ENCODE measurements at regions not wholly inside any gene's neighbourhood (a gene's known extent, or its start where the extent isn't known, plus 50 kb on each side); places are given as distances from the start of the nearest gene placed in this dataset.

GRCh38 chr17:13352747-13353415 is 248.8 kb downstream of the HS3ST3A1 start:
- intact Hi-C loops (cut with DNase I), result no loop called here
- 57 to 64% methylated on average over 10 of the region's 10 CpGs for WGBS, 2 donors

GRCh38 chr17:13351046-13351445 is 250.7 kb downstream of the HS3ST3A1 start:
- no peaks in the 10 kb centered on the region for H3K4me1 ChIP-seq (ENCODE audit: control insufficient read depth in 1 of 2, insufficient read depth in 2 of 2, low read length in 2 of 2)
- no peaks in the 10 kb centered on the region for H3K27me3 ChIP-seq (ENCODE audit: control insufficient read depth in 1 of 2, insufficient read depth in 2 of 2, low read length in 1 of 2)

More at GRCh38 chr17:13352747-13353415, 248.8 kb downstream of the HS3ST3A1 start:
- H3K27me3 ChIP-seq (ENCODE audit: control insufficient read depth in 1 of 2, insufficient read depth in 2 of 2, low read length in 1 of 2), result no peaks in the 10 kb centered on the region
- no peak for DNase-seq
- no peaks in the 10 kb centered on the region for H3K36me3 ChIP-seq (ENCODE audit: control insufficient read depth in 1 of 2, insufficient read depth in 2 of 2, low read length in 1 of 2)
- no peak for ATAC-seq (ENCODE audit: low FRiP score)
- H3K27ac ChIP-seq (ENCODE audit: low read depth in 1 of 2, low read length in 2 of 2), result no peak overlapping the region
- H3K4me1 ChIP-seq (ENCODE audit: control insufficient read depth in 1 of 2, insufficient read depth in 2 of 2, low read length in 2 of 2), result no peaks in the 10 kb centered on the region
- H3K4me3 ChIP-seq (ENCODE audit: low read length in 2 of 2), result no peak overlapping the region
- no peaks in the 10 kb centered on the region for H3K9me3 ChIP-seq (ENCODE audit: control insufficient read depth, low read length)

GRCh38 chr17:13350466-13350865 is 251.3 kb downstream of the HS3ST3A1 start:
- Histone ChIP-seq H3K9me3 (ENCODE audit: control insufficient read depth, low read length) (no peaks in the 10 kb centered on the region), H3K36me3 (ENCODE audit: control insufficient read depth in 1 of 2, insufficient read depth in 2 of 2, low read length in 1 of 2) (no peaks in the 10 kb centered on the region), H3K4me1 (ENCODE audit: control insufficient read depth in 1 of 2, insufficient read depth in 2 of 2, low read length in 2 of 2) (no peaks in the 10 kb centered on the region), H3K4me3 (ENCODE audit: low read length in 2 of 2) (no peak overlapping the region), H3K27me3 (ENCODE audit: control insufficient read depth in 1 of 2, insufficient read depth in 2 of 2, low read length in 1 of 2) (no peaks in the 10 kb centered on the region), H3K27ac (ENCODE audit: low read depth in 1 of 2, low read length in 2 of 2) (no peak overlapping the region)
- ATAC-seq (ENCODE audit: low FRiP score) (no peak), DNase-seq (no peak)
- intact Hi-C loops (cut with DNase I), result no loop called here
- WGBS, 2 donors, result 72 to 73% methylated on average over 9 of the region's 9 CpGs

More at GRCh38 chr17:13351046-13351445, 250.7 kb downstream of the HS3ST3A1 start:
- Histone ChIP-seq H3K36me3 (ENCODE audit: control insufficient read depth in 1 of 2, insufficient read depth in 2 of 2, low read length in 1 of 2) (no peaks in the 10 kb centered on the region), H3K9me3 (ENCODE audit: control insufficient read depth, low read length) (no peaks in the 10 kb centered on the region), H3K4me3 (ENCODE audit: low read length in 2 of 2) (no peak overlapping the region), H3K27ac (ENCODE audit: low read depth in 1 of 2, low read length in 2 of 2) (no peak overlapping the region)
- WGBS, 2 donors, result 63 to 65% methylated on average over 3 of the region's 3 CpGs
- ATAC-seq (ENCODE audit: low FRiP score), result no peak
- no peak for DNase-seq
- intact Hi-C loops (cut with DNase I), result no loop called here

- H3K4me3 ChIP-seq (ENCODE audit: low read length in 2 of 2), result no peak overlapping the region
- no peak overlapping the region for H3K27ac ChIP-seq (ENCODE audit: low read depth in 1 of 2, low read length in 2 of 2)
- no peaks in the 10 kb centered on the region for H3K9me3 ChIP-seq (ENCODE audit: control insufficient read depth, low read length)
- ATAC-seq (ENCODE audit: low FRiP score) (no peak), DNase-seq (no peak)
- no peaks in the 10 kb centered on the region for H3K36me3 ChIP-seq (ENCODE audit: control insufficient read depth in 1 of 2, insufficient read depth in 2 of 2, low read length in 1 of 2)
- H3K4me1 ChIP-seq (ENCODE audit: control insufficient read depth in 1 of 2, insufficient read depth in 2 of 2, low read length in 2 of 2), result no peaks in the 10 kb centered on the region
- 79 to 90% methylated on average over 10 of the region's 10 CpGs for WGBS, 2 donors
- intact Hi-C loops (cut with DNase I), result no loop called here
- no peaks in the 10 kb centered on the region for H3K27me3 ChIP-seq (ENCODE audit: control insufficient read depth in 1 of 2, insufficient read depth in 2 of 2, low read length in 1 of 2)
Measured at GRCh38 chr17:13346996-13347762, 254.6 kb downstream of the HS3ST3A1 start.

- Histone ChIP-seq H3K27me3 (ENCODE audit: control insufficient read depth in 1 of 2, insufficient read depth in 2 of 2, low read length in 1 of 2) (no peaks in the 10 kb centered on the region), H3K4me1 (ENCODE audit: control insufficient read depth in 1 of 2, insufficient read depth in 2 of 2, low read length in 2 of 2) (no peaks in the 10 kb centered on the region), H3K4me3 (ENCODE audit: low read length in 2 of 2) (no peak overlapping the region), H3K9me3 (ENCODE audit: control insufficient read depth, low read length) (no peaks in the 10 kb centered on the region), H3K27ac (ENCODE audit: low read depth in 1 of 2, low read length in 2 of 2) (no peak overlapping the region), H3K36me3 (ENCODE audit: control insufficient read depth in 1 of 2, insufficient read depth in 2 of 2, low read length in 1 of 2) (no peaks in the 10 kb centered on the region)
- WGBS, 2 donors, result 92 to 93% methylated on average over 5 of the region's 5 CpGs
- intact Hi-C loops (cut with DNase I), result no loop called here
- ATAC-seq (ENCODE audit: low FRiP score), result no peak
- DNase-seq, result no peak
Measured at GRCh38 chr17:13346592-13346991, 255.1 kb downstream of the HS3ST3A1 start.

DNA sequence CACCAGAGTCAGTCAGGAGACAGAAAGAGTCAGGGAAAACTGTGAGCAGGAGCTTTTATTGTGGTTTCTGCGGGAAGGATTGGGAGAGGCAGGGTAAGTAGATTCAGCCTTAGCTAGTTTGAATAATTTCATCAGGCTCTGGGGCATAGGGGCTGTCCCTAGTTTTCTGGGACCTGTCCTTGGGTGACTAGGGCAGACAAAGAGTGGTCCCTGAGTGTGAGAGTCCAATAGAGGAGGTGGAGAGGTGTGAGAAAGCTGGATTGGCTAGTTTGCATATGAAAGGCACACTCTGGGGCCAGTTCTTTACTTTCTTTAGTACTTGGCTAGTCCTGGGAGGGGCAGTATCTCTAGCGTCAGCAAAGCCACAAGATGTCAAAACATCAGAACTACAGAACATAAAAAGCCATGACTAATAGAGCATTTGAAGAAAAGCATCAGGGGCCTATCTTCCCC is 255.6 kb downstream of the HS3ST3A1 start:
- ATAC-seq (ENCODE audit: low FRiP score), result no peak
- no peak for DNase-seq
- intact Hi-C loops (cut with DNase I), result no loop called here

GRCh38 chr17:13338421-13338820 is 263.3 kb downstream of the HS3ST3A1 start:
- H3K27ac ChIP-seq (ENCODE audit: low read depth in 1 of 2, low read length in 2 of 2), result no peak overlapping the region
- H3K27me3 ChIP-seq (ENCODE audit: control insufficient read depth in 1 of 2, insufficient read depth in 2 of 2, low read length in 1 of 2), result peaks cover 0 to 6% of the 10 kb centered on the region in 2 donors
- H3K4me1 ChIP-seq (ENCODE audit: control insufficient read depth in 1 of 2, insufficient read depth in 2 of 2, low read length in 2 of 2), result no peaks in the 10 kb centered on the region
- intact Hi-C loops (cut with DNase I), result loop anchor here in 1 of 2 donors (10.0 kb wide), 1 partner anchor 966 kb away; the partner anchor contains the start of gene HS3ST3B1
- no peak overlapping the region for H3K4me3 ChIP-seq (ENCODE audit: low read length in 2 of 2)
- ATAC-seq (ENCODE audit: low FRiP score), result no peak
- no peaks in the 10 kb centered on the region for H3K36me3 ChIP-seq (ENCODE audit: control insufficient read depth in 1 of 2, insufficient read depth in 2 of 2, low read length in 1 of 2)
- DNase-seq, result no peak
- H3K9me3 ChIP-seq (ENCODE audit: control insufficient read depth, low read length), result peaks cover 1% of the 10 kb centered on the region
- WGBS, 2 donors, result 56 to 61% methylated on average over 1 of the region's 1 CpG

More for the DNA sequence above, 255.6 kb downstream of the HS3ST3A1 start:
- no peaks in the 10 kb centered on the region for H3K4me1 ChIP-seq (ENCODE audit: control insufficient read depth in 1 of 2, insufficient read depth in 2 of 2, low read length in 2 of 2)
- H3K36me3 ChIP-seq (ENCODE audit: control insufficient read depth in 1 of 2, insufficient read depth in 2 of 2, low read length in 1 of 2), result no peaks in the 10 kb centered on the region
- no peaks in the 10 kb centered on the region for H3K27me3 ChIP-seq (ENCODE audit: control insufficient read depth in 1 of 2, insufficient read depth in 2 of 2, low read length in 1 of 2)
- 45 to 46% methylated on average over 2 of the region's 2 CpGs for WGBS, 2 donors
- H3K9me3 ChIP-seq (ENCODE audit: control insufficient read depth, low read length), result no peaks in the 10 kb centered on the region
- no peak overlapping the region for H3K4me3 ChIP-seq (ENCODE audit: low read length in 2 of 2)
- H3K27ac ChIP-seq (ENCODE audit: low read depth in 1 of 2, low read length in 2 of 2), result no peak overlapping the region

GRCh38 chr17:13337864-13338371 is 263.8 kb downstream of the HS3ST3A1 start:
- no peak for DNase-seq
- no peaks in the 10 kb centered on the region for H3K36me3 ChIP-seq (ENCODE audit: control insufficient read depth in 1 of 2, insufficient read depth in 2 of 2, low read length in 1 of 2)
- WGBS, 2 donors, result 3 to 5% methylated on average over 12 of the region's 12 CpGs
- intact Hi-C loops (cut with DNase I), result loop anchor here in 1 of 2 donors (10.0 kb wide), 1 partner anchor 967 kb away; the partner anchor contains the start of gene HS3ST3B1
- peaks cover 1% of the 10 kb centered on the region for H3K9me3 ChIP-seq (ENCODE audit: control insufficient read depth, low read length)
- H3K27ac ChIP-seq (ENCODE audit: low read depth in 1 of 2, low read length in 2 of 2), result no peak overlapping the region
- no peak for ATAC-seq (ENCODE audit: low FRiP score)
- H3K4me3 ChIP-seq (ENCODE audit: low read length in 2 of 2), result no peak overlapping the region
- H3K27me3 ChIP-seq (ENCODE audit: control insufficient read depth in 1 of 2, insufficient read depth in 2 of 2, low read length in 1 of 2), result peaks cover 0 to 6% of the 10 kb centered on the region in 2 donors
- no peaks in the 10 kb centered on the region for H3K4me1 ChIP-seq (ENCODE audit: control insufficient read depth in 1 of 2, insufficient read depth in 2 of 2, low read length in 2 of 2)

Data from aorta (tissue), 5 donors.